ENCODE measurements at regions not wholly inside any gene's neighbourhood (a gene's known extent, or its start where the extent isn't known, plus 50 kb on each side); places are given as distances from the start of the nearest gene placed in this dataset.

DNA sequence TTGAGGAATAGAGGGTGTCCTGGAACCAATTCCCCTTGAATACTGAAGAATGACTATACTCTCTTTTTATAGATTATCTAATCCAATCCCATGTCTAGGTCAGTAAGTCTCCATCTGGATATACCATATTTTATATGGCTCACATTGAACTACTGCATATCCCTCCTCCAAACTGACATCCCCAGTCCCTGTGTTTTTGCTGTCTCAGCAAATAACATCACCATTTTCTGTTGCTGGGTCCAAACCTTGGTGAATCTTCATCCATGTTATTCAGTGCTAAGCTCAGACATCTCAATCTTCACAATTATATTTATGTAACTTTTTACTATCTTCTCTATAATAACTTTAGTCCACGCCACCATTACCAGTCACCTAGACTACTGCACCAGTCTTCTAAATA is 269.6 kb upstream of the CNTNAP4 start:
- no peaks in the 10 kb centered on the region for H3K36me3 ChIP-seq
- H3K4me3 ChIP-seq, result no peak overlapping the region
- H3K27me3 ChIP-seq, result no peaks in the 10 kb centered on the region
- DNase-seq (no peak), ATAC-seq (no peak)
- intact Hi-C loops (cut with DNase I), result no loop called here
- no peaks in the 10 kb centered on the region for H3K9me3 ChIP-seq
- H3K4me1 ChIP-seq, result no peaks in the 10 kb centered on the region
- TF ChIP-seq POLR2A (IDR thresholded peaks at IDR 0.05), result no peak
- TF ChIP-seq, protein P1, sequence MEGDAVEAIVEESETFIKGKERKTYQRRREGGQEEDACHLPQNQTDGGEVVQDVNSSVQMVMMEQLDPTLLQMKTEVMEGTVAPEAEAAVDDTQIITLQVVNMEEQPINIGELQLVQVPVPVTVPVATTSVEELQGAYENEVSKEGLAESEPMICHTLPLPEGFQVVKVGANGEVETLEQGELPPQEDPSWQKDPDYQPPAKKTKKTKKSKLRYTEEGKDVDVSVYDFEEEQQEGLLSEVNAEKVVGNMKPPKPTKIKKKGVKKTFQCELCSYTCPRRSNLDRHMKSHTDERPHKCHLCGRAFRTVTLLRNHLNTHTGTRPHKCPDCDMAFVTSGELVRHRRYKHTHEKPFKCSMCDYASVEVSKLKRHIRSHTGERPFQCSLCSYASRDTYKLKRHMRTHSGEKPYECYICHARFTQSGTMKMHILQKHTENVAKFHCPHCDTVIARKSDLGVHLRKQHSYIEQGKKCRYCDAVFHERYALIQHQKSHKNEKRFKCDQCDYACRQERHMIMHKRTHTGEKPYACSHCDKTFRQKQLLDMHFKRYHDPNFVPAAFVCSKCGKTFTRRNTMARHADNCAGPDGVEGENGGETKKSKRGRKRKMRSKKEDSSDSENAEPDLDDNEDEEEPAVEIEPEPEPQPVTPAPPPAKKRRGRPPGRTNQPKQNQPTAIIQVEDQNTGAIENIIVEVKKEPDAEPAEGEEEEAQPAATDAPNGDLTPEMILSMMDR (IDR thresholded peaks at IDR 0.05), result no peak
- no peak overlapping the region for H3K27ac ChIP-seq
- 47% methylated on average over 1 of the region's 1 CpG for WGBS (ENCODE audit: insufficient coverage, low coverage, low lambda C conversion rate, missing lambda C conversion rate)

DNA sequence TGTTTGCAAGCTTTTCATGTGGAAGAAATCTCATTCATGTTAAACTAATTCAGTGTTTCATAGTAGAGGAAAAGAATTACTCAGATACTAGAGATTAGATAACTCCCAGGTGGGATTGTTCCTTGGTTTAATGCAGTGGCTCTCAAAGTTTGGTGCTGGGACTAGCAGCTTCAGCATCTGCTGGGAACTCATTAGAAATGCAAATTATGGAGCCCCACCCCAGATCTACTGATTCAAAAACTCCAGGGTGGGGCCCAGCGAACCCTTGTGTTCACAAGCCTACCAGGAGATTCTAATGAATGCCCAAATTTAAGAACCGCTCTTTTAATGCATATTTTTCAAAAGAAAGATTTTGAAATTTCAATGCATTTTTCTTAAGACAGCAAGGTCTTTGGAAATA is 253.4 kb upstream of the CNTNAP4 start:
- 70% methylated on average over 2 of the region's 2 CpGs for WGBS (ENCODE audit: insufficient coverage, low coverage, low lambda C conversion rate, missing lambda C conversion rate)
- DNase-seq, result no peak
- no peaks in the 10 kb centered on the region for H3K9me3 ChIP-seq
- H3K4me1 ChIP-seq, result no peaks in the 10 kb centered on the region
- H3K36me3 ChIP-seq, result no peaks in the 10 kb centered on the region
- no peak overlapping the region for H3K27ac ChIP-seq
- intact Hi-C loops (cut with DNase I), result no loop called here
- no peak overlapping the region for H3K4me3 ChIP-seq
- no peaks in the 10 kb centered on the region for H3K27me3 ChIP-seq
- TF ChIP-seq, protein P1 (IDR thresholded peaks at IDR 0.05), result no peak
- no peak for TF ChIP-seq POLR2A (IDR thresholded peaks at IDR 0.05)
- ATAC-seq, result no peak

DNA sequence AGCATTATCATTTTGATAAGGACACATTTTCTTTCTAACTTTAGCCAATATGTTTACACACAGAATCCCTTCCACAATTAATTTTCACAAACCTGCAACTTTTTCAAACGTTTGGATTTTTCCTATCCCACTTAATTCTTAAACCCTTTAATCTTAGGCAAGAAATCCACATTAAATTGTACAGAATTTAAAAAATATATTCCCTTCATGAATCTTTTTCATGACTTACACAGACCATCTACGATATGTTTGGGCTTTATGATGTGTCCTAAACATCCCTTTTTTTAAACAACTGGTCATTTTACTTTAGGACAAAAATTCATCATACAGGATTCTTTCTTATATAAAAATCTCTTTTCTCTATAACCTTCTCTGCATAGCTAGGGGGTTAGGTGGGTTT is 241.5 kb upstream of the CNTNAP4 start:
- no peaks in the 10 kb centered on the region for H3K4me1 ChIP-seq
- no peak for ATAC-seq
- no peak for DNase-seq
- TF ChIP-seq, protein P1 (IDR thresholded peaks at IDR 0.05), result no peak
- no peak for TF ChIP-seq POLR2A (IDR thresholded peaks at IDR 0.05)
- H3K27me3 ChIP-seq, result no peaks in the 10 kb centered on the region
- no peaks in the 10 kb centered on the region for H3K36me3 ChIP-seq
- WGBS (ENCODE audit: insufficient coverage, low coverage, low lambda C conversion rate, missing lambda C conversion rate), result 37% methylated on average over 2 of the region's 2 CpGs
- no peak overlapping the region for H3K4me3 ChIP-seq
- H3K27ac ChIP-seq, result no peak overlapping the region
- no peaks in the 10 kb centered on the region for H3K9me3 ChIP-seq
- intact Hi-C loops (cut with DNase I), result no loop called here

DNA sequence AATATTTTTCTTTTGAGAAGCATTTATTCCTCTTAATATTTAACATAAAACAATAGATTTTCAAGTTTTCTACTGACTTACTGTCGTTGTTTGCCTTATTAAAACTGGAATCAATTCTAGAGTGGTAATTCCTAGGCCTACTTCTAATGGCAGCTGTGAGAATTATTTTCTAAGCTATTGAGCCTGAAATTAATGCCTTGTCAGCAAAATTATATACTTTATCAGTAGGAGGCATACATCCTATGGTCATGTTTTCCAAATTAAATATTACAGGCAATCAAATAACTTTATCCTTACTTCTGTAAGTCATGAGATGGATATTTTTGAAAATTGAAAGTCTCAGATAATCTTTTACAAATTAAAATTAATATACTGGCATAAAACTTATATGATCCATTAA is 239.1 kb upstream of the CNTNAP4 start:
- TF ChIP-seq, protein P1 (IDR thresholded peaks at IDR 0.05), result no peak
- TF ChIP-seq POLR2A (IDR thresholded peaks at IDR 0.05), result no peak
- Histone ChIP-seq H3K4me3 (no peak overlapping the region), H3K27me3 (no peaks in the 10 kb centered on the region), H3K36me3 (no peaks in the 10 kb centered on the region), H3K9me3 (no peaks in the 10 kb centered on the region), H3K27ac (no peak overlapping the region), H3K4me1 (no peaks in the 10 kb centered on the region)
- ATAC-seq, result no peak
- DNase-seq, result no peak
- WGBS (ENCODE audit: insufficient coverage, low coverage, low lambda C conversion rate, missing lambda C conversion rate), result 64% methylated on average over 1 of the region's 1 CpG
- intact Hi-C loops (cut with DNase I), result no loop called here

DNA sequence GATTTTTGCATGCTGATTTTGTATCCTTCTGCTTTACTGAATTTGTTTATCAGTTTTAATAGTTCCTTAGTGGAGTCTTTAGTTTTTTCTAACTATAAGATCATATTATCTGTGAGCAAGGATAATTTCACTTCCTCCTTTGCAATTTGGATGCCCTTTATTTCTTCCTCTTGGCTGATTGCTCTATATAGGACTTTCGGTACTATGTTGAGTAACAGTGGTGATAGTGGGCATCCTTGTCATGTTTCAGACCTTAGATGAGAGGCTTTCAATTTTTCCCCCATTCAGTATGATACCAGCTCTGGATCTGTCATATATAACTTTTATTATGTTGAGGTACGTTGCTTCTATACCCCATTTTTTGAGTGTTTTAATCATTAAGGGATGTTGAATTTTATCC is 224.5 kb upstream of the CNTNAP4 start:
- intact Hi-C loops (cut with DNase I), result no loop called here
- Histone ChIP-seq H3K36me3 (no peaks in the 10 kb centered on the region), H3K4me1 (no peaks in the 10 kb centered on the region), H3K27ac (no peak overlapping the region), H3K27me3 (no peaks in the 10 kb centered on the region), H3K4me3 (no peak overlapping the region), H3K9me3 (no peaks in the 10 kb centered on the region)
- 33% methylated on average over 2 of the region's 2 CpGs for WGBS (ENCODE audit: insufficient coverage, low coverage, low lambda C conversion rate, missing lambda C conversion rate)
- TF ChIP-seq, protein P1 (IDR thresholded peaks at IDR 0.05), result no peak
- TF ChIP-seq POLR2A (IDR thresholded peaks at IDR 0.05), result no peak
- ATAC-seq (no peak), DNase-seq (no peak)
